NCI-H146 treated with DMSO at 0.1 percent for 48 hours (cell line): ENCODE measurements at regions not wholly inside any gene's neighbourhood (a gene's known extent, or its start where the extent isn't known, plus 50 kb on each side); places are given as distances from the start of the nearest gene placed in this dataset.

Experiments used
- DNase-seq: peaks from one replicate; lab custom pipeline; 2025; ENCODE audit not compliant: unreplicated experiment; lab: John Stamatoyannopoulos, UW

GRCh38 chr4:158010361-158010760, 162.5 kb downstream of the GASK1B start:
- no peak for DNase-seq

- no peak for DNase-seq
Measured at GRCh38 chr4:158008551-158009218, 164.1 kb downstream of the GASK1B start.

DNA sequence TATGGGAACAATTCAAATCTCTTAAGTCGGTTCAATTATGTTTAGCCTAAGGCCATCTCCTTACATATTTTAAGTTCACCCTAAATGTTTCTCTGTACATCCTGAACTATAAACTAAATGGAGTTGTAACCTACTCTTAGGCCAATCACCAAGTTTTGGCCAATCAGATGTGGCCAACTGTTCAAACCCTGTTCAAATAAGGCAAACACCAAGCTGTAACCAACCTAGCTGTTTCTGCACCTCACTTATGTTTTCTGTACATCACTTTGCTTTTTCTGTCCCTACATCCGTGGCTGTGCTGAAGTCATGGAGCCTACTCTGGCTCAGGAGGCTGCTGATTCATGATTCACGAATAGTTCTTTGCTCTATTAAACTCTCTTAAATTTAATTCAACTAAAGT, 165.3 kb downstream of the GASK1B start:
- DNase-seq, result no peak

DNA sequence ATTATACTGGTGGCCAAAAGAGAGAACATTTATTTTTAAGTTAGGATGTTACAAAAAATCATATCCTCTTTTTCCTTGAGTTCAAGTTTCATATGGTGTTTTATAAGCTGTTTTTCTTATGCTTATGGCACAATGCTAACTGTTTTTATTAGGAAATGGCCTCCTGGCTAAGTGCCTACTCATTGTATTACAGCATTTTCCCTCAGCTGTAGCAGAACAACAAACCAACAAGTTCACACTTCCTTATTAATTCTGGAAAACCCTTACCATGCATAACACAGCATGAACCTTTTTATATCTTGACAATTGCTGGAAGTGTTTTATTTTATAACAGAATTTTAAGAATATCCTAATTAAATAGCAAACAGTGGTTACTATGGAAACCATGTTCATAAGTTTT, 165.8 kb downstream of the GASK1B start:
- no peak for DNase-seq

DNA sequence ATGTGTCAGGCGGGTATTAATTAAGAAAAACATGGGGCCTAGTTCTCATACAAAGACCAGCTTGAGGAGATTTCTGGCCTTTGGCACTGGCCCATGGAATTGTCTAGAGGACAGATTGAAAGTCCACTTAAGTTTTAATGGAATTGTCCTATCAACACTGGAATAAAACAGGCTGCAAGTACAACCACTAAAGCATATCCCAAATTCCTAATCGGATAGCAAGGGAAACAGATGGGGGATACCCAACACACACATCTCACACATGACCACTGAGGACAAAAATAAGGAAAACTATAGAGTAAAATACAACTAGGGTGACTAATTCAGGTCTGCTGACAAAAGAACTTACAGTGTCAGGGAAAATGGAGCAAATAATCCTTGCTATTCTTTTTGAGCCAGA, 167.8 kb downstream of the GASK1B start:
- DNase-seq, result no peak

- no peak for DNase-seq
Measured at GRCh38 chr4:158004101-158004500, 168.7 kb downstream of the GASK1B start.

- DNase-seq, result no peak
Measured at GRCh38 chr4:158003212-158003611, 169.6 kb downstream of the GASK1B start.

DNA sequence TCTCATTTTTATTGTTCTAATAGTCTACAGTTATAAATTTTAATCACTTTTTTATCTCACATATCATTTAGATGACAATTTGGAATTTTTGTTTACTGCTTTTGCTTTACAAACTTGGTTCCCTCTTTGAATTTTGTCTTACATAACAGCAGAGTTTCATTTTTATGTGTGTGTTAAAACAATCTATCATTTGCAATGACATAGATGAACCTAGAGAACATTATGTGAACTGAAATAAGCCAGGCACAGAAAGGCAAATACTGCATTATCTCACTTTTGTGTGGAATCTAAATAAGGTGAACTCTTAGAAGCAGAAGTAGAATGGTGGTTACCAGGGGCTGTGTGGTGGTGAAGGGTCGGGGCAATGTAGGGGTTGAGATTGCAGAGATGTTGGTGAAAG, 170.7 kb downstream of the GASK1B start:
- DNase-seq, result no peak

DNA sequence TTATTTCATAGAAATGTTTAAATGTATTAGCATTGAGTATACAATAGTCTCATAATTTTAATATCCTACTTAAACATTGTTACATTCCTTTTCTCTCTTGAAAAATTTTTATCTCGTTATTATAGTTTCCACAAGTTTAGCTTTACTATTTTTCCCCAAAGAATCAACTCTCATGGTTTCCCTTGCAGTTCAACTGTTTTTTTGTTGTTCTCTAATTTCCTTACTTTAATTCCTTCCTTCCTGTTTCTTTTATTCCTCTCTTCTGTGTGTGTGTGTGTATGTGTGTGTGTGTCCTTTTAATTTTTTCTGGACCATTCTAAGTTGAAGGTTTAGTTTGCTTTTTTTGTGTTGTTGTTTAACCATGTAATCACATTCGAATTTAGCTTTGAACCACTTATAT, 171.1 kb downstream of the GASK1B start:
- no peak for DNase-seq

GRCh38 chr4:157999723-158000122, 173.1 kb downstream of the GASK1B start:
- no peak for DNase-seq

GRCh38 chr4:157997296-157997695, 175.5 kb downstream of the GASK1B start:
- DNase-seq, result no peak

DNA sequence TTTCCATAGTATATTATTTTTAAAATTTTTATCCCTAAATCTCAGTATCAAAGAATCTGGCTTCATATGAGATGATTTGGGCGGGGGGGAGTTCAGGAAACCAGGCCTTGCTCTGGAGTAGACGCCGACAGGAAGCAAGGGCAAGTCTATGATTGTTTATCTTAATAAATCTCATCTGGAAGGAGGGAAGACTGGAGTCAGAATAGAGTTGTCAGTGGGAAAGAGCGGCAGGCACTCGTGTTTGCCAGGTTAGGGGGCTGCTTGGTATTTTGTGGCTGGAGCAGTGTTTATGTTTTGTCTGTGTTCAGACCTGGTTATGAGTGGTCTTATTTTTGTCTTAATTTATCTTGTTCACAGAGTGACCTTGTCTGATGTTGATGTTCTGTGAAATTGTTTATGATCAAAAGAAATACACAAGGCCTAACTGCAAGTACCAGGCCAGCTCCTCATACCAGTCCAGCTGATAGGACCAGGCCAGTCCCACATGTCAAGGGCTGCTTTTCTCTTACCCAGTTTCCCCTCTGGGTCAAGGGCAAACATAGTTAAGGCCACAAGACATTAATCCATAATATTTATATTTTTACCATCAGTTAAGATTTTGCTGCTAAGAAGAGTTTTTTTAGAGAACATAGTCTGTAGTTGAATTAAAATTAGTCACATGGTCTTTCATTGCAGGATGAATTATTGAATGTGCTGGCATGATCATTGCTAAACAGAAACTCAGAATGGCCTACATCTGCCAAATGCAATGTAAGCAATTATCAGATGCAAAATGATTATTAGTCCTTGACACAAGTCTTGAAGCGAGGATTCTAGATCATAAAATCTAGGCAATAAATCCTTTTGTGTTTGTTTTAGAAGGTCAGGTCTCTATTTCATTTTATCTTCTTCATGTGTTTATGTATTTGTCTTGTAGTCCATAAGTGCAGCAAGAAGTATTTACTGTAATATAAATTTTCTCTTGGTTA, 176.5 kb downstream of the GASK1B start:
- DNase-seq, result no peak

- DNase-seq, result no peak
Measured at GRCh38 chr4:157994863-157995262, 178.0 kb downstream of the GASK1B start.

GRCh38 chr4:157992948-157993839, 179.6 kb downstream of the GASK1B start:
- no peak for DNase-seq

GRCh38 chr4:157992038-157992705, 180.7 kb downstream of the GASK1B start:
- peak; percentile 74 for DNase-seq

DNA sequence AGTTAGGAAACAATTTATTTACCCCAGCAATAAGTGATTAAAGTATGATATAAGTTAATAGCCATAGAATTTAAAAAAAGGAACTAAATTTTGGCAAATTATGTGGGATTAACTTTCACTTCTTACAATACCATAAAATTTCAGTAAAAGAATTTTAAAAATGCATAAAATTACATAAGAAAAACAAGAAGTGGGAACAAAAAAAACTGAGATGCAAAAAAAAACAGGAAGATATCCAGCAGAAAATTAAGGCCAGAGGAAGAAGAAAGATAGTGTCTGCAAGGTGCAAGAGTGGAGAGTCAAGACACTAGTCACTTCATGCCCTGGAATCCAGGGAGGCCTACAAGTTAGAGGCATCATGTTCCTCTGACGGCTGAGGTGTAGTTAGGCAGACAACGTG, 184.2 kb downstream of the GASK1B start:
- no peak for DNase-seq

DNA sequence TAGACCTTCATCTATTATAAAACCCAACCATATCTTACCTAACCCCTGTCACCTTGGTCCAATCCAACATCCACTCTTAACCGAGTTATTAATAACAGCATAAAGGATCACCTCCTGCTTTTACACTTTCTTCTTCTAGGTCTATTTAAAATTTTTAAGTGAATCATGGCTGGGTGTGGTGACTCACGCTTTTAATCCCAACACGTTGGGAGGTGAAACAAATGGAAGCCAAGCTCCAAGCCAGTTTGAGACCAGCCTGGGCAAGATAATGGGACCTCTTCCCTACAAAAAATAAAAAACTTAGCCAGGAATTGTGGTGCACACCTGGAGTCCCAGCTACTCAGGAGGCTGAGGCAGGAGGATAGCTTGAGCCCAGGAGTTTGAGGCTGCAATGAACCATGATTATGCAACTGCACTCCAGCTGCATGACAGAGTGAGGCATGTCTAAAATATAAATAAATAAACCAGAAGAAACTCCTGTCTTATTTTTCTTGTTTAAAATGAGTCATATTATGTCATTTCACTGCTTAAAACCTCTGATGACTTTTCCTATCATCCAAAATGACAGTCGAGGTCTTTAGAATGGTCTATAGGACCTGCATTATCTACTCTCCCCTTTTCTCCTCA, 188.4 kb downstream of the GASK1B start:
- DNase-seq, result no peak

DNA sequence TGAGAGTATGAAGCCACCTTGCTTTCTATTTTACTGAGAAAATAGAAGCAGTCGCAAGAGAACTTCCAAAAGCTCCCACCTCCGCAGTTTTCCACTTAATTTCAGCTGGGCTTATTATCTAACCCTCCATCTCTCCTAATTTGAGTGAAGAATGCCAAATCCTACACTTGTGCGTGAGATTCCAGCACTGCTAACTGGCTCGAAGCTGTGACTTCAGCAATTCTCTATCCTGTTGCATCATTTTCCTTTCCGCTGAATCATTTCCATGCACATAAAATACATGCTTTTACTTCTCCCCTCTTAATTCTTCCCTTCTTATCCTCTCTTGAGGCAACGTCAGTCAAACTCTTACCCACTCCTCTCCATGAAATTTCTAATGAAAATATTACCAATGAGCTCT, 189.5 kb downstream of the GASK1B start:
- no peak for DNase-seq

- DNase-seq, result no peak
Measured at GRCh38 chr4:157980158-157980557, 192.7 kb downstream of the GASK1B start.

DNA sequence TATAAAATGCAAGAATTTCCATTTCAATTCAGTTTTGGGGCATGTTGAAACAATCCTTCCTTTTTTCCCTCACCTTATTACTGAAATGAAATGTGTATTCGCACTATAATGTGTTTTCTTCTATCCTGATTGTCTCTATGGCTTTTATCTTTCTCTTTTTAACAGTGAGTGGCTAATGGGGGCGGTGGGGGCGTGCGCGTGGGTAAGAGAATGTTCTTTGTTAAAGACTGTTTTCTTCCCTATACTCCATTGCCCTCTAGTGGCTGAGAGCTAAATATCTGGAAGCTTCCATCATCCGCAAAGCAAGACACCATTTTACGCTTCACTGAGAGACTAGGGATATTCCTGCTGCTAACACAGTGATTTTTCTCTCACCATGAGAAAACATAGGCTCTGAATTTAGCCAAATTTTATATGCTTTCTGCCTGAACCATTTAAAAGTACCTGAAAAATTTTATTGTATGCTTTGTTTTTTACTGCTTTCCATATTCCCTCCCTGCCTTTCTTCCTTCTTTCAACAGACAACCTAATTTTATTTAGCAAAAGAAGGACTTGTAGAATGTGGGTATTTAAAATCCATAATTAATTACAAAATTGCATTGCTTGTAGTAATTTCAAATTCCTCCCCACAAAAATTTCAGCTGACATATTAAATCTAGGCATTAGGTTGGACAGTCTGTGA, 194.0 kb downstream of the GASK1B start:
- DNase-seq, result peak; percentile 54
